H1 (cell line): ENCODE measurements at regions not wholly inside any gene's neighbourhood (a gene's known extent, or its start where the extent isn't known, plus 50 kb on each side); places are given as distances from the start of the nearest gene placed in this dataset.

Experiments
- CTCF ChIA-PET: fragments of 300-600 bp; sonication (Branson Sonifier 250); formaldehyde crosslinking; loops from one replicate; lab custom pipeline; 2021; ENCODE audit not compliant: partially characterized antibody; lab: Charles Lee
- POLR2A ChIA-PET: fragments of 300-600 bp; sonication (Branson Sonifier 250); formaldehyde crosslinking; loops from one replicate; lab custom pipeline; 2021; ENCODE audit warnings: inconsistent platforms; ENCODE audit not compliant: partially characterized antibody; lab: Charles Lee
- DNase-seq, 2 experiments: peaks; one replicate each; pipeline versions ENCODE4 v3.0.0 to v3.0.0-alpha.2; 2010 to 2022; ENCODE audit warnings: low spot score in 2 of 2, low read depth in 1 of 2, mixed read lengths in 1 of 2
- FAIRE-seq: peaks from 2 replicates; lab custom pipeline; 2011; peaks lifted over from hg19 to GRCh38; lab: Jason Lieb, UNC
- H2AFZ ChIP-seq: 2 replicates; pipeline ENCODE4 v1.8.1; 2012; ENCODE audit warnings: low read length, inconsistent platforms
- H2AK5ac ChIP-seq: 2 replicates; pipeline ENCODE4 v1.6.1; 2013; ENCODE audit warnings: low read depth, low read length
- H2BK120ac ChIP-seq: replicated peaks from 2 replicates; pipeline ENCODE3; 2013; ENCODE audit warnings: low read depth, low read length, inconsistent platforms
- H2BK12ac ChIP-seq: 2 replicates; pipeline ENCODE4 v1.6.1; 2013; ENCODE audit warnings: low read depth, low read length
- H2BK15ac ChIP-seq: 2 replicates; pipeline ENCODE4 v1.6.1; 2013; ENCODE audit warnings: low read length
- H2BK20ac ChIP-seq: 2 replicates; pipeline ENCODE4 v1.6.1; 2013; ENCODE audit warnings: low read length
- H2BK5ac ChIP-seq: 2 replicates; pipeline ENCODE4 v1.6.1; 2013; ENCODE audit warnings: low read depth, low read length
- H3K14ac ChIP-seq: 2 replicates; pipeline ENCODE4 v1.6.1; 2013; ENCODE audit warnings: inconsistent platforms; ENCODE audit not compliant: insufficient read length
- H3K18ac ChIP-seq: 2 replicates; pipeline ENCODE4 v1.6.1; 2013; ENCODE audit warnings: low read length; ENCODE audit errors: extremely low read depth
- H3K23ac ChIP-seq: 2 replicates; pipeline ENCODE4 v1.6.1; 2013; ENCODE audit warnings: inconsistent platforms; ENCODE audit not compliant: insufficient read length
- H3K23me2 ChIP-seq: 2 replicates; pipeline ENCODE4 v1.6.1; 2013; ENCODE audit warnings: low read depth, low read length
- H3K27ac ChIP-seq: 2 replicates; pipeline ENCODE4 v1.6.1; 2011; ENCODE audit warnings: low read depth, low read length, inconsistent platforms
- H3K27me3 ChIP-seq, 4 experiments: replicated peaks in 1 of 4; 1 replicate in 1 of 4; 2 replicates in 3 of 4; pipeline versions ENCODE4 v1.6.1 to v1.8.1; 2011 to 2013; ENCODE audit warnings: low read length in 3 of 4, mild to moderate bottlenecking in 3 of 4, inconsistent platforms in 2 of 4, mixed read lengths in 2 of 4, moderate library complexity in 1 of 4; ENCODE audit not compliant: control insufficient read depth in 3 of 4, insufficient read depth in 3 of 4; ENCODE audit errors: extremely low read depth in 1 of 4
- H3K36me3 ChIP-seq, 4 experiments: 2 replicates each; pipeline versions ENCODE4 v1.6.1 to v1.8.1; 2011 to 2013; ENCODE audit warnings: mild to moderate bottlenecking in 4 of 4, low read length in 3 of 4, moderate library complexity in 2 of 4, control low read depth in 1 of 4, inconsistent platforms in 1 of 4; ENCODE audit not compliant: insufficient read depth in 4 of 4, control insufficient read depth in 2 of 4
- H3K4ac ChIP-seq: replicated peaks from 2 replicates; pipeline ENCODE3; 2013; ENCODE audit warnings: low read length, low read depth, mixed read lengths, inconsistent platforms; ENCODE audit not compliant: insufficient read length
- H3K4me1 ChIP-seq, 4 experiments: replicated peaks in 1 of 4; 1 replicate in 1 of 4; 2 replicates in 3 of 4; pipeline versions ENCODE4 v1.6.1 to v1.8.1; 2011 to 2013; ENCODE audit warnings: low read length in 3 of 4, inconsistent platforms in 2 of 4, mixed read lengths in 1 of 4; ENCODE audit not compliant: insufficient read depth in 4 of 4, control insufficient read depth in 3 of 4
- H3K4me2 ChIP-seq, 2 experiments: 2 replicates each; pipeline versions ENCODE4 v1.6.1 to v1.8.1; 2011 to 2013; ENCODE audit warnings: low read depth in 2 of 2, low read length in 2 of 2, control low read depth in 1 of 2, inconsistent platforms in 1 of 2, mild to moderate bottlenecking in 1 of 2; ENCODE audit not compliant: insufficient read depth in 1 of 2
- H3K4me3 ChIP-seq, 4 experiments: fragments of 200-600, 300-600 bp in 1 of 4; sonication (generic), shearing (Covaris generic), sonication (Bioruptor Twin) in 1 of 4; 2 replicates each; pipeline versions ENCODE4 v1.5.1 to v1.8.1; 2011 to 2016; ENCODE audit warnings: low read length in 4 of 4, low read depth in 3 of 4, control low read depth in 2 of 4, inconsistent platforms in 2 of 4, mild to moderate bottlenecking in 2 of 4, mixed read lengths in 1 of 4, moderate library complexity in 1 of 4; ENCODE audit not compliant: insufficient read depth in 2 of 4; ENCODE audit errors: extremely low read depth in 1 of 4
- H3K56ac ChIP-seq: replicated peaks from 2 replicates; pipeline ENCODE3; 2013; ENCODE audit warnings: low read depth, mild to moderate bottlenecking, mixed read lengths, low read length, inconsistent platforms; ENCODE audit not compliant: insufficient read length
- H3K79me1 ChIP-seq: 2 replicates; pipeline ENCODE4 v1.6.1; 2013; ENCODE audit warnings: low read depth, low read length, control low read depth
- H3K79me2 ChIP-seq, 2 experiments: 2 replicates each; pipeline versions ENCODE4 v1.6.1 to v1.8.1; 2012 to 2013; ENCODE audit warnings: low read length in 2 of 2, mild to moderate bottlenecking in 2 of 2, inconsistent platforms in 1 of 2; ENCODE audit not compliant: insufficient read depth in 2 of 2, control insufficient read depth in 1 of 2
- H3K9ac ChIP-seq, 4 experiments: replicated peaks in 1 of 4; 1 replicate in 1 of 4; 2 replicates in 3 of 4; pipeline versions ENCODE4 v1.6.1 to v1.8.1; 2011 to 2013; ENCODE audit warnings: low read depth in 3 of 4, low read length in 3 of 4, control low read depth in 2 of 4, mild to moderate bottlenecking in 2 of 4, moderate library complexity in 2 of 4, inconsistent platforms in 1 of 4; ENCODE audit errors: extremely low read depth in 1 of 4
- H3K9me3 ChIP-seq, 2 experiments: 2 replicates each; pipeline versions ENCODE4 v1.6.1 to v1.8.1; 2012 to 2013; ENCODE audit warnings: mild to moderate bottlenecking in 2 of 2, moderate library complexity in 2 of 2, control low read depth in 1 of 2, inconsistent platforms in 1 of 2, low read depth in 1 of 2, low read length in 1 of 2, mixed read lengths in 1 of 2; ENCODE audit not compliant: insufficient read depth in 2 of 2
- H4K20me1 ChIP-seq, 2 experiments: replicated peaks in 1 of 2; 2 replicates each; pipeline versions ENCODE3 to v1.8.1; 2011 to 2013; ENCODE audit warnings: inconsistent platforms in 2 of 2, low read length in 2 of 2, mild to moderate bottlenecking in 1 of 2; ENCODE audit not compliant: insufficient read depth in 2 of 2, control insufficient read depth in 1 of 2
- H4K5ac ChIP-seq: 2 replicates; pipeline ENCODE4 v1.6.1; 2013; ENCODE audit warnings: low read length, low read depth, mixed read lengths, inconsistent platforms; ENCODE audit not compliant: insufficient read length
- H4K8ac ChIP-seq: 2 replicates; pipeline ENCODE4 v1.8.0; 2013; ENCODE audit warnings: mild to moderate bottlenecking, moderate library complexity, low read length, inconsistent platforms; ENCODE audit not compliant: insufficient read depth; ENCODE audit errors: extremely low read depth
- H4K91ac ChIP-seq: replicated peaks from 2 replicates; pipeline ENCODE3; 2013; ENCODE audit warnings: low read length, mixed read lengths, inconsistent platforms; ENCODE audit not compliant: insufficient read length
- CBX8 ChIP-seq: fragments of 300-800, 300-1000 bp; sonication (generic); IDR thresholded peaks from 2 replicates; pipeline ENCODE4 v1.7.1; 2016; ENCODE audit warnings: low read depth, low read length, borderline replicate concordance
- EZH2 ChIP-seq: fragments of 200-600 bp; sonication (generic); IDR thresholded peaks from 2 replicates; pipeline ENCODE4 v1.7.1; 2012; ENCODE audit warnings: low read depth, mild to moderate bottlenecking, moderate library complexity, low read length, inconsistent platforms; ENCODE audit not compliant: severe bottlenecking
- GTF2F1 ChIP-seq: IDR thresholded peaks from 2 replicates; pipeline ENCODE4 v1.6.1; 2012; ENCODE audit warnings: low read depth, low read length, improper control_type of control experiment, borderline replicate concordance
- WGBS, 2 experiments: shearing (Covaris generic) in 1 of 2; methylation state at CpG; one replicate each; pipeline versions ENCODE4 v1.1.6 to v1.1.7; 2013 to 2015; ENCODE audit warnings: low lambda C conversion rate in 2 of 2, mixed read lengths in 2 of 2, inconsistent platforms in 1 of 2, low coverage in 1 of 2, missing lambda C conversion rate in 1 of 2; ENCODE audit not compliant: insufficient replicate concordance in 2 of 2, insufficient coverage in 1 of 2, insufficient read length in 1 of 2; ENCODE audit errors: extremely low coverage in 1 of 2, missing lambda C conversion rate in 1 of 2; 5-methylcytosine and 5-hydroxymethylcytosine counted together

DNA sequence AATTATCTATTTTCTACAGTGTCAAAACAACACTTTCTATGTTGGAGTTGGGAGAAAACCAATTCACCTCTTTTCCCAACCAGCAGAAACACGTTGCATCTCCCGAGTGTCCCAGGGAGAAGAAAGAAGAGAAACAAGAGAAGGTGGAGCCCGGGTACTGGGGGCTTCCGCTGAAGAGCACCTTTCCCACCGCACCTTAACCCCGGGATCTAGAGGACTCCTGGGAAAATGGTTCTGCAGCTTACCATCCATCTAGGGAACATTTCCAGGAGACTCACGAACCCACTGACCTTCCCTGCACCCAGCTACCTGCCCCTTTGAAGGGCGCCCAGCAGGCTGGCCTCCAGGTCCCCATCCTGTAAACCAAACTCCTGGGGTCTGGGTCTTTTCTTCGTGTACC is 346.8 kb downstream of the TCERG1L start:
- Histone ChIP-seq H2BK20ac (no peak overlapping the region), H3K27ac (no peak overlapping the region), H3K23ac (no peak overlapping the region), H3K27me3 (no peaks in the 10 kb centered on the region), H2BK120ac (no peak overlapping the region), H3K9ac (no peak overlapping the region), H3K4me1 (0 out of 7 replicates have a peak, but pooled peaks cover 0 to 2% (median 0%) of the 10 kb centered on the region in 4 experiments), H3K79me1 (no peaks in the 10 kb centered on the region), H2BK15ac (no peak overlapping the region), H2BK12ac (no peak overlapping the region), H2AK5ac (no peak overlapping the region), H4K8ac (no peak overlapping the region), H4K5ac (no peak overlapping the region), H3K4me3 (no peak overlapping the region), H3K56ac (no peak overlapping the region), H4K20me1 (no peaks in the 10 kb centered on the region), H4K91ac (no peak overlapping the region), H3K9me3 (peaks cover 0 to 3% of the 10 kb centered on the region in 2 experiments; a peak in 1 of 4 replicates), H3K79me2 (no peaks in the 10 kb centered on the region), H2BK5ac (no peak overlapping the region), H3K4ac (no peak overlapping the region), H3K18ac (no peak overlapping the region), H3K14ac (no peak overlapping the region), H3K4me2 (no peak overlapping the region), H2AFZ (no peak overlapping the region), H3K36me3 (no peaks in the 10 kb centered on the region), H3K23me2 (no peaks in the 10 kb centered on the region)
- ChIA-PET POLR2A (no interaction called here), CTCF (no interaction called here)
- 90% methylated on average over 9 of the region's 9 CpGs; no CpG with 5 or more reads in 1 of the 2 experiments for WGBS, 2 experiments
- FAIRE-seq, result no peak
- DNase-seq, result no peak
- TF ChIP-seq EZH2 (no peak), CBX8 (no peak), GTF2F1 (no peak)
